ENCODE measurements at regions not wholly inside any gene's neighbourhood (a gene's known extent, or its start where the extent isn't known, plus 50 kb on each side); places are given as distances from the start of the nearest gene placed in this dataset.

- H3K27me3 ChIP-seq = no peaks in the 10 kb centered on the region
- no peak for ATAC-seq
- H3K36me3 ChIP-seq = no peaks in the 10 kb centered on the region
These were observed 153.2 kb upstream of the ADCY1 start for GRCh38 chr7:45420843-45421495.

GRCh38 chr7:45421806-45422205 is 152.4 kb upstream of the ADCY1 start:
- TF ChIP-seq POLR2AphosphoS5 (IDR thresholded peaks at IDR 0.05) (no peak), POLR2A (IDR thresholded peaks at IDR 0.05) (no peak), CTCF (IDR thresholded peaks at IDR 0.05) (no peak), EP300 (IDR thresholded peaks at IDR 0.05) (no peak)
- no peak for ATAC-seq
- Histone ChIP-seq H3K9me3 (no peaks in the 10 kb centered on the region), H3K27ac (no peak overlapping the region), H3K4me3 (no peak overlapping the region), H3K36me3 (no peaks in the 10 kb centered on the region), H3K27me3 (no peaks in the 10 kb centered on the region), H3K4me1 (no peaks in the 10 kb centered on the region)
- 93 to 100% methylated on average over 1 of the region's 1 CpG for WGBS, 2 donors (ENCODE audit: low coverage in 1 of 2)

More at GRCh38 chr7:45420843-45421495, 153.2 kb upstream of the ADCY1 start:
- no peak overlapping the region for H3K27ac ChIP-seq
- H3K9me3 ChIP-seq = no peaks in the 10 kb centered on the region
- TF ChIP-seq EP300 (IDR thresholded peaks at IDR 0.05) (no peak), POLR2A (IDR thresholded peaks at IDR 0.05) (no peak), CTCF (IDR thresholded peaks at IDR 0.05) (no peak), POLR2AphosphoS5 (IDR thresholded peaks at IDR 0.05) (no peak)
- H3K4me1 ChIP-seq = no peaks in the 10 kb centered on the region
- H3K4me3 ChIP-seq = no peak overlapping the region
- WGBS, 2 donors (ENCODE audit: low coverage in 1 of 2) = 31 to 44% methylated on average over 2 to 3 of the region's 3 CpGs

- WGBS, 2 donors (ENCODE audit: low coverage in 1 of 2) = 87 to 100% methylated on average over 1 to 7 of the region's 8 CpGs
- no peaks in the 10 kb centered on the region for H3K9me3 ChIP-seq
These were observed 143.8 kb upstream of the ADCY1 start for GRCh38 chr7:45430397-45430796.

GRCh38 chr7:45434167-45434784 is 139.9 kb upstream of the ADCY1 start:
- 58 to 67% methylated on average over 3 to 6 of the region's 6 CpGs for WGBS, 2 donors (ENCODE audit: low coverage in 1 of 2)
- H3K27ac ChIP-seq = no peak overlapping the region
- TF ChIP-seq POLR2AphosphoS5 (IDR thresholded peaks at IDR 0.05) (no peak), EP300 (IDR thresholded peaks at IDR 0.05) (no peak), POLR2A (IDR thresholded peaks at IDR 0.05) (no peak), CTCF (IDR thresholded peaks at IDR 0.05) (no peak)
- H3K36me3 ChIP-seq = no peaks in the 10 kb centered on the region
- H3K27me3 ChIP-seq = no peaks in the 10 kb centered on the region
- no peak overlapping the region for H3K4me3 ChIP-seq
- ATAC-seq = no peak
- H3K9me3 ChIP-seq = no peaks in the 10 kb centered on the region
- H3K4me1 ChIP-seq = no peaks in the 10 kb centered on the region

More at GRCh38 chr7:45430397-45430796, 143.8 kb upstream of the ADCY1 start:
- no peak overlapping the region for H3K4me3 ChIP-seq
- H3K27me3 ChIP-seq = no peaks in the 10 kb centered on the region
- H3K27ac ChIP-seq = no peak overlapping the region
- ATAC-seq = no peak
- TF ChIP-seq POLR2AphosphoS5 (IDR thresholded peaks at IDR 0.05) = no peak
- TF ChIP-seq EP300 (IDR thresholded peaks at IDR 0.05) = no peak
- TF ChIP-seq CTCF (IDR thresholded peaks at IDR 0.05) = no peak
- TF ChIP-seq POLR2A (IDR thresholded peaks at IDR 0.05) = no peak
- no peaks in the 10 kb centered on the region for H3K4me1 ChIP-seq
- no peaks in the 10 kb centered on the region for H3K36me3 ChIP-seq

GRCh38 chr7:45435131-45435530 is 139.0 kb upstream of the ADCY1 start:
- ATAC-seq = no peak
- H3K9me3 ChIP-seq = peaks cover 0 to 6% (median 0%) of the 10 kb centered on the region in 3 donors
- H3K36me3 ChIP-seq = no peaks in the 10 kb centered on the region
- H3K27me3 ChIP-seq = no peaks in the 10 kb centered on the region
- WGBS, 2 donors (ENCODE audit: low coverage in 1 of 2) = 65 to 77% methylated on average over 3 of the region's 3 CpGs
- H3K4me3 ChIP-seq = no peak overlapping the region
- H3K27ac ChIP-seq = no peak overlapping the region
- H3K4me1 ChIP-seq = no peaks in the 10 kb centered on the region
- TF ChIP-seq POLR2AphosphoS5 (IDR thresholded peaks at IDR 0.05) = no peak
- TF ChIP-seq CTCF (IDR thresholded peaks at IDR 0.05) = no peak
- TF ChIP-seq POLR2A (IDR thresholded peaks at IDR 0.05) = no peak
- no peak for TF ChIP-seq EP300 (IDR thresholded peaks at IDR 0.05)

All from gastroesophageal sphincter (tissue), 4 donors.